HCT116 (cell line): ENCODE measurements at regions not wholly inside any gene's neighbourhood (a gene's known extent, or its start where the extent isn't known, plus 50 kb on each side); places are given as distances from the start of the nearest gene placed in this dataset.

Experiments
- ATAC-seq: fragments of 200-7000 bp; cut with Tn5 transposase; 2 replicates; pipeline ENCODE4 v1.9.1; 2020; ENCODE audit warnings: mild to moderate bottlenecking, moderate library complexity
- BruUV-seq: library from RNA; stranded (reverse); fragments of 400-500 nt; replicated peaks from 2 replicates; lab custom pipeline; 2021; lab: Mats Ljungman, UMichigan
- CTCF ChIA-PET: fragments of 300-600 bp; sonication (Branson Sonifier 250); formaldehyde crosslinking; loops from one replicate; lab custom pipeline; 2021; ENCODE audit warnings: antibody characterized with exemption; lab: Charles Lee
- POLR2A ChIA-PET: fragments of 300-600, 350-600 bp; sonication (Branson Sonifier 250); formaldehyde crosslinking; loops from one replicate; lab custom pipeline; 2021; ENCODE audit warnings: antibody characterized with exemption; lab: Charles Lee
- RAD21 ChIA-PET, 2 experiments: fragments of 300-600 bp; sonication (Branson Sonifier 250); formaldehyde crosslinking; loops; one replicate each; lab custom pipeline; 2023; ENCODE audit warnings: low total read pairs in 2 of 2; ENCODE audit not compliant: uncharacterized antibody in 2 of 2, unreplicated experiment in 2 of 2, low non-redundant PET in 1 of 2; lab: Charles Lee
- DNase-seq: peaks from one replicate; pipeline ENCODE4 v3.0.0-alpha.2; 2010; ENCODE audit warnings: low read depth, low spot score
- H2AFZ ChIP-seq: fragments of 200-600 bp; shearing (Covaris generic), sonication (generic); 2 replicates; pipeline ENCODE4 v1.6.1; 2017; ENCODE audit warnings: low read depth, mixed run types, mixed read lengths, antibody characterized with exemption, low read length; ENCODE audit not compliant: poor library complexity, severe bottlenecking
- H3K27ac ChIP-seq: 2 replicates; pipeline ENCODE4 v1.5.1; 2012; ENCODE audit warnings: low read depth, low read length
- H3K27me3 ChIP-seq: fragments of 200-600 bp; sonication (generic); 2 replicates; pipeline ENCODE4 v1.6.1; 2016; ENCODE audit warnings: mixed run types, low read length, mixed read lengths; ENCODE audit not compliant: insufficient read depth
- H3K36me3 ChIP-seq, 2 experiments: fragments of 200-500 bp in 1 of 2; fragments of 200-600 bp in 1 of 2; sonication (Bioruptor generic) in 1 of 2; sonication (generic) in 1 of 2; 2 replicates each; pipeline versions ENCODE4 v1.5.1 to v1.6.1; 2014 to 2016; ENCODE audit warnings: low read length in 2 of 2, inconsistent platforms in 1 of 2, mixed read lengths in 1 of 2, mixed run types in 1 of 2; ENCODE audit not compliant: insufficient read depth in 2 of 2, control insufficient read depth in 1 of 2
- H3K4me1 ChIP-seq, 2 experiments: fragments of 200-600 bp in 1 of 2; sonication (generic) in 1 of 2; 2 replicates each; pipeline versions ENCODE4 v1.5.1 to v1.6.1; 2012 to 2017; ENCODE audit warnings: low read length in 2 of 2, inconsistent platforms in 1 of 2, mild to moderate bottlenecking in 1 of 2, mixed read lengths in 1 of 2, mixed run types in 1 of 2, moderate library complexity in 1 of 2; ENCODE audit not compliant: insufficient read depth in 2 of 2, control insufficient read depth in 1 of 2
- H3K4me2 ChIP-seq: fragments of 200-600 bp; sonication (generic); 2 replicates; pipeline ENCODE4 v1.6.1; 2017; ENCODE audit warnings: mixed run types, low read length, mixed read lengths
- H3K4me3 ChIP-seq, 2 experiments: fragments of 200-600 bp in 1 of 2; sonication (generic) in 1 of 2; replicated peaks in 1 of 2; 2 replicates each; pipeline ENCODE4 v1.5.1; 2011 to 2016; ENCODE audit warnings: low read length in 2 of 2, control low read depth in 1 of 2, low read depth in 1 of 2, mild to moderate bottlenecking in 1 of 2, mixed read lengths in 1 of 2, mixed run types in 1 of 2
- H3K79me2 ChIP-seq: fragments of 200-600 bp; sonication (generic); 2 replicates; pipeline ENCODE4 v1.6.1; 2017; ENCODE audit warnings: mild to moderate bottlenecking, mixed run types, low read length, moderate library complexity, mixed read lengths; ENCODE audit not compliant: insufficient read depth
- H3K9ac ChIP-seq: fragments of 200-600 bp; sonication (generic); 2 replicates; pipeline ENCODE4 v1.6.1; 2016; ENCODE audit warnings: low read length, mixed read lengths
- H3K9me2 ChIP-seq: fragments of 200-600 bp; sonication (generic), shearing (Covaris generic); 2 replicates; pipeline ENCODE4 v1.6.1; 2017; ENCODE audit warnings: mixed run types, mild to moderate bottlenecking, moderate library complexity; ENCODE audit not compliant: insufficient read depth
- H3K9me3 ChIP-seq, 2 experiments: fragments of 200-500 bp in 1 of 2; fragments of 200-600 bp in 1 of 2; sonication (Bioruptor generic) in 1 of 2; sonication (generic) in 1 of 2; 2 replicates each; pipeline ENCODE4 v1.6.1; 2014 to 2017; ENCODE audit warnings: low read length in 2 of 2, mixed read lengths in 2 of 2, inconsistent platforms in 1 of 2, low read depth in 1 of 2, mild to moderate bottlenecking in 1 of 2, mixed run types in 1 of 2, moderate library complexity in 1 of 2; ENCODE audit not compliant: control insufficient read depth in 1 of 2, insufficient read depth in 1 of 2
- H4K20me1 ChIP-seq: fragments of 200-600 bp; sonication (generic), shearing (Covaris generic); 2 replicates; pipeline ENCODE4 v1.6.1; 2017; ENCODE audit warnings: mixed run types, mild to moderate bottlenecking, moderate library complexity; ENCODE audit not compliant: insufficient read depth
- CEBPB ChIP-seq: IDR thresholded peaks from 2 replicates; pipeline ENCODE4 v1.6.1; 2012; ENCODE audit warnings: low read depth
- CTCF ChIP-seq, 3 experiments: fragments of 200-600 bp in 1 of 3; sonication (generic) in 1 of 3; IDR thresholded peaks in 2 of 3; conservative IDR thresholded peaks in 1 of 3; 2 replicates each; pipeline ENCODE4 v1.5.1; 2012 to 2017; ENCODE audit warnings: low read depth in 2 of 3, low read length in 2 of 3, antibody characterized with exemption in 1 of 3, borderline replicate concordance in 1 of 3, control low read depth in 1 of 3, mild to moderate bottlenecking in 1 of 3, mixed read lengths in 1 of 3, mixed run types in 1 of 3, moderate library complexity in 1 of 3; ENCODE audit not compliant: insufficient read depth in 1 of 3
- JUND ChIP-seq: IDR thresholded peaks from 2 replicates; pipeline ENCODE4 v1.6.1; 2012
- MAX ChIP-seq: IDR thresholded peaks from 2 replicates; pipeline ENCODE4 v1.6.1; 2012
- POLR2AphosphoS5 ChIP-seq: IDR thresholded peaks from 2 replicates; pipeline ENCODE4 v1.6.1; 2011; ENCODE audit warnings: mild to moderate bottlenecking, low read depth, low read length, moderate library complexity
- REST ChIP-seq: IDR thresholded peaks from 2 replicates; pipeline ENCODE4 v1.6.1; 2012; ENCODE audit warnings: low read depth
- SIN3A ChIP-seq: IDR thresholded peaks from 2 replicates; pipeline ENCODE4 v1.6.1; 2012; ENCODE audit warnings: low read depth
- SP1 ChIP-seq: IDR thresholded peaks from 2 replicates; pipeline ENCODE4 v1.6.1; 2012; ENCODE audit warnings: low read depth
- SRF ChIP-seq: IDR thresholded peaks from 2 replicates; pipeline ENCODE4 v1.6.1; 2012; ENCODE audit warnings: low read depth
- TCF7L2 ChIP-seq: IDR thresholded peaks from 2 replicates; pipeline ENCODE4 v1.7.0; 2011; ENCODE audit warnings: borderline replicate concordance, inconsistent platforms; ENCODE audit not compliant: insufficient read depth, insufficient read length; ENCODE audit errors: extremely low read depth
- YY1 ChIP-seq: IDR thresholded peaks from 2 replicates; pipeline ENCODE4 v1.6.1; 2011; ENCODE audit warnings: low read length, low read depth, moderate library complexity, mild to moderate bottlenecking; ENCODE audit not compliant: insufficient replicate concordance; ENCODE audit errors: extremely low read depth
- ZFX ChIP-seq: fragments of 450-650 bp; IDR thresholded peaks from 2 replicates; pipeline ENCODE4 v1.6.1; 2017
- intact Hi-C: fragments of 100-400 bp; cut with micrococcal nuclease; formaldehyde crosslinking; loops from 2 replicates; pipeline ENCODE4 v1.10.0; 2022
- TF ChIP-seq, protein P1 (sequence below): IDR thresholded peaks from 2 replicates; pipeline ENCODE4 v1.6.1; 2012

DNA sequence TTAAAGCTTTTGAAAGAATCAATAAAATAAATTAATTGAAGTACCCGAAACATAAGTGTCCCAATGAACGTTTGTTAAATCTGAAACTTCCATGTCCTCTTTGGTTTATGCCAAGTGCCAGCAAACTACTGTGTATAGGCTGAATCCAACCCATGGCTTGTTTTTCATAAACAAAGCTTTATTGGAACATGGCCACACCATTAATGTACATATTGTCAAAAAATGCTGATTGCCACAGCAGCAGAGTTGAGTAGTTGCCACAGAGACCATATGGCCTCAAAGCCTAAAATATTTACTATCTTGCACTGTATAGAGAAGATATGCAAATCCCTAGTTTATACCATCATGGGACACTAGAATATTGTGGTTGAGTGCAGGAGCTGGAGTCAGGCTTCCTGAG is 406.1 kb downstream of the MAFB start:
- no peaks in the 10 kb centered on the region for H3K9me2 ChIP-seq
- ChIA-PET CTCF (no interaction called here), RAD21 (no interaction called here), POLR2A (no interaction called here)
- H3K9ac ChIP-seq, result no peak overlapping the region
- H3K9me3 ChIP-seq, result no peaks in the 10 kb centered on the region
- no peaks in the 10 kb centered on the region for H3K4me1 ChIP-seq
- peaks cover 11% of the 10 kb centered on the region; the same call in 1 of the 2 replicates for H3K27me3 ChIP-seq
- H3K4me3 ChIP-seq, result no peak overlapping the region
- H3K36me3 ChIP-seq, result no peaks in the 10 kb centered on the region
- intact Hi-C loops, result no loop called here
- no peak for ATAC-seq
- H4K20me1 ChIP-seq, result no peaks in the 10 kb centered on the region
- H3K27ac ChIP-seq, result no peak overlapping the region
- no peak overlapping the region for H3K4me2 ChIP-seq
- TF ChIP-seq CTCF (IDR thresholded peaks at IDR 0.05 in 2 of 3, conservative IDR thresholded peaks at IDR 0.05 in 1 of 3; ENCODE audit: borderline replicate concordance in 1 of 3, insufficient read depth in 1 of 3, low read depth in 2 of 3, low read length in 2 of 3) (no peak), POLR2AphosphoS5 (no peak), MAX (no peak), JUND (no peak), YY1 (no peak), SRF (no peak), SIN3A (no peak), REST (no peak), SP1 (no peak), TCF7L2 (no peak), CEBPB (no peak), ZFX (no peak)
- TF ChIP-seq, protein P1, sequence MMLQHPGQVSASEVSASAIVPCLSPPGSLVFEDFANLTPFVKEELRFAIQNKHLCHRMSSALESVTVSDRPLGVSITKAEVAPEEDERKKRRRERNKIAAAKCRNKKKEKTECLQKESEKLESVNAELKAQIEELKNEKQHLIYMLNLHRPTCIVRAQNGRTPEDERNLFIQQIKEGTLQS, result no peak
- no peaks in the 10 kb centered on the region for H3K79me2 ChIP-seq
- BruUV-seq, result no TSS peak
- H2AFZ ChIP-seq, result no peak overlapping the region
- DNase-seq, result no peak
